RWPE2 (cell line): ENCODE measurements at regions not wholly inside any gene's neighbourhood (a gene's known extent, or its start where the extent isn't known, plus 50 kb on each side); places are given as distances from the start of the nearest gene placed in this dataset.

ENCODE experiments used
- ATAC-seq: fragments of 200-7000 bp; cut with Tn5 transposase; 3 replicates; pipeline ENCODE4 v1.9.1; 2021; ENCODE audit warnings: low read depth
- DNase-seq: peaks from one replicate; pipeline ENCODE4 v3.0.0-alpha.2; 2020; ENCODE audit warnings: low spot score
- H3K27ac ChIP-seq: fragments of 450-650 bp; 2 replicates; pipeline ENCODE4 v1.5.1; 2017; ENCODE audit warnings: mild to moderate bottlenecking; ENCODE audit not compliant: poor library complexity, severe bottlenecking
- H3K27me3 ChIP-seq: fragments of 250-450 bp; sonication (Bioruptor Pico); 2 replicates; pipeline ENCODE4 v1.5.1; 2021; ENCODE audit warnings: mild to moderate bottlenecking, moderate library complexity; ENCODE audit not compliant: insufficient read depth, poor library complexity, severe bottlenecking
- H3K36me3 ChIP-seq: fragments of 250-450 bp; sonication (Bioruptor Pico); 2 replicates; pipeline ENCODE4 v1.5.1; 2020; ENCODE audit warnings: low read depth, mild to moderate bottlenecking, moderate library complexity
- H3K4me1 ChIP-seq: fragments of 250-450 bp; sonication (Bioruptor Pico); 2 replicates; pipeline ENCODE4 v1.5.1; 2021; ENCODE audit warnings: mild to moderate bottlenecking, moderate library complexity; ENCODE audit not compliant: insufficient read depth, poor library complexity, severe bottlenecking
- H3K4me3 ChIP-seq: fragments of 250-450 bp; sonication (Bioruptor Pico); 2 replicates; pipeline ENCODE4 v1.5.1; 2021; ENCODE audit warnings: mild to moderate bottlenecking, moderate library complexity; ENCODE audit not compliant: severe bottlenecking
- H3K9me3 ChIP-seq: fragments of 250-450 bp; sonication (Bioruptor Pico); 2 replicates; pipeline ENCODE4 v1.5.1; 2021; ENCODE audit warnings: mild to moderate bottlenecking, moderate library complexity; ENCODE audit not compliant: severe bottlenecking
- CTCF ChIP-seq: fragments of 450-650 bp; IDR thresholded peaks from one replicate; pipeline ENCODE4 v1.5.1; 2017; ENCODE audit warnings: mild to moderate bottlenecking, moderate library complexity; ENCODE audit not compliant: poor library complexity, severe bottlenecking

GRCh38 chr2:829047-829446, 121.6 kb upstream of the SNTG2 start:
- Histone ChIP-seq H3K9me3 (no peaks in the 10 kb centered on the region), H3K36me3 (no peaks in the 10 kb centered on the region), H3K4me3 (no peak overlapping the region), H3K27me3 (no peaks in the 10 kb centered on the region), H3K27ac (no peak overlapping the region), H3K4me1 (no peaks in the 10 kb centered on the region)
- no peak for ATAC-seq
- TF ChIP-seq CTCF, result no peak
- no peak for DNase-seq

GRCh38 chr2:824954-825353, 125.7 kb upstream of the SNTG2 start:
- no peak overlapping the region for H3K27ac ChIP-seq
- H3K4me3 ChIP-seq, result no peak overlapping the region
- H3K4me1 ChIP-seq, result no peaks in the 10 kb centered on the region
- H3K36me3 ChIP-seq, result no peaks in the 10 kb centered on the region
- ATAC-seq, result no peak
- no peaks in the 10 kb centered on the region for H3K9me3 ChIP-seq
- no peak for DNase-seq
- H3K27me3 ChIP-seq, result no peaks in the 10 kb centered on the region
- TF ChIP-seq CTCF, result no peak

- DNase-seq, result no peak
- no peaks in the 10 kb centered on the region for H3K4me1 ChIP-seq
- H3K4me3 ChIP-seq, result no peak overlapping the region
- TF ChIP-seq CTCF, result no peak
- ATAC-seq, result no peak
- H3K9me3 ChIP-seq, result no peaks in the 10 kb centered on the region
- no peaks in the 10 kb centered on the region for H3K27me3 ChIP-seq
- no peaks in the 10 kb centered on the region for H3K36me3 ChIP-seq
- H3K27ac ChIP-seq, result no peak overlapping the region
These were observed 126.1 kb upstream of the SNTG2 start for GRCh38 chr2:824524-824923.

DNA sequence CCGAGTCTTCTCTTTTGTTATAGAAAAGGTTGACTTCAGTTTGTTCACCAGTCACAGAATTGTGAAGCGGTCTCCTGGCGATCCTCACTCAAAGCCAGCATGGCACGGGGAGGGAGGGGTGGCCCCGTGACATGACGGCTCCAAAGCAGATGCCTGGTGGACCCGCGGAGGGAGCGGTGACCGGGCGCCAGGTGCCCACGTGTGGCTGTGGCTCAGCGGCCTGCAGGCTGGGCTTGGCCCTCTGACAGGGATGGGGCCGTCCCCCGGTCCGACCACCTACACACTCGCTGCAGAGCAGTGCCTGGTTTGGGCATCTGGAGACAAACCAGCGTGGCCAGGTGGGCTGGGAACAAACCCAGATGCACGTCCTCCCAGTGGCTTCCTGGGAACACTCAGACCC, 129.1 kb upstream of the SNTG2 start:
- DNase-seq (no peak), ATAC-seq (no peak)
- Histone ChIP-seq H3K27ac (no peak overlapping the region), H3K9me3 (no peaks in the 10 kb centered on the region), H3K4me3 (no peak overlapping the region), H3K4me1 (no peaks in the 10 kb centered on the region), H3K27me3 (no peaks in the 10 kb centered on the region), H3K36me3 (no peaks in the 10 kb centered on the region)
- TF ChIP-seq CTCF, result no peak

GRCh38 chr2:819601-820000, 131.0 kb upstream of the SNTG2 start:
- H3K36me3 ChIP-seq, result no peaks in the 10 kb centered on the region
- no peak for ATAC-seq
- no peak overlapping the region for H3K4me3 ChIP-seq
- no peak overlapping the region for H3K27ac ChIP-seq
- DNase-seq, result no peak
- TF ChIP-seq CTCF, result no peak
- no peaks in the 10 kb centered on the region for H3K27me3 ChIP-seq
- no peaks in the 10 kb centered on the region for H3K9me3 ChIP-seq
- H3K4me1 ChIP-seq, result no peaks in the 10 kb centered on the region
